ENCODE measurements at regions not wholly inside any gene's neighbourhood (a gene's known extent, or its start where the extent isn't known, plus 50 kb on each side); places are given as distances from the start of the nearest gene placed in this dataset.

DNA sequence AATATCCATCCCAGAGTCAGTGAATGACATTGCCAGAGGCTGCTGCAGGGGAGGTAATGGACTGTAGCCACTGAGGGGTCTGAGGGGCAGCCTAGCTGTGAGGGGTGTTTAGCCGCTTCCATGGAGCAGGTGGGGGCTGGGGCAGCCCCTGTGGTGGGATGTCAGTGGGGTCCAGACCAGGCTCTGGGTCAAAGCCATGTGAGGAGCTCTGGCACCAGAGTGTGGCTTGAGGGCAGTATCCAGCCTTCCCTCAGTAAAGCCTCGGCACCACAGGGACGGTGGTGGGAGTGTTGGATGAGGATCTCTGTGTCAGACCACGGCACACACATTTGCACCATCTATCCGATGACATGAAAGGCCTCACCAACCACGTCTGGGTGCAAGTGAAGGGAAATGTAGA, 85.0 kb downstream of the INHBB start:
- H3K4me3 ChIP-seq (ENCODE audit: low read depth, low read length): no peak overlapping the region
- DNase-seq (ENCODE audit: low read depth, low spot score): no peak
- TF ChIP-seq, protein P1, sequence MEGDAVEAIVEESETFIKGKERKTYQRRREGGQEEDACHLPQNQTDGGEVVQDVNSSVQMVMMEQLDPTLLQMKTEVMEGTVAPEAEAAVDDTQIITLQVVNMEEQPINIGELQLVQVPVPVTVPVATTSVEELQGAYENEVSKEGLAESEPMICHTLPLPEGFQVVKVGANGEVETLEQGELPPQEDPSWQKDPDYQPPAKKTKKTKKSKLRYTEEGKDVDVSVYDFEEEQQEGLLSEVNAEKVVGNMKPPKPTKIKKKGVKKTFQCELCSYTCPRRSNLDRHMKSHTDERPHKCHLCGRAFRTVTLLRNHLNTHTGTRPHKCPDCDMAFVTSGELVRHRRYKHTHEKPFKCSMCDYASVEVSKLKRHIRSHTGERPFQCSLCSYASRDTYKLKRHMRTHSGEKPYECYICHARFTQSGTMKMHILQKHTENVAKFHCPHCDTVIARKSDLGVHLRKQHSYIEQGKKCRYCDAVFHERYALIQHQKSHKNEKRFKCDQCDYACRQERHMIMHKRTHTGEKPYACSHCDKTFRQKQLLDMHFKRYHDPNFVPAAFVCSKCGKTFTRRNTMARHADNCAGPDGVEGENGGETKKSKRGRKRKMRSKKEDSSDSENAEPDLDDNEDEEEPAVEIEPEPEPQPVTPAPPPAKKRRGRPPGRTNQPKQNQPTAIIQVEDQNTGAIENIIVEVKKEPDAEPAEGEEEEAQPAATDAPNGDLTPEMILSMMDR (IDR thresholded peaks at IDR 0.05; ENCODE audit: low read depth, low read length): no peak
- in situ Hi-C loops (cut with HindIII; ENCODE audit: low sequenced_read_pairs): no loop called here

DNA sequence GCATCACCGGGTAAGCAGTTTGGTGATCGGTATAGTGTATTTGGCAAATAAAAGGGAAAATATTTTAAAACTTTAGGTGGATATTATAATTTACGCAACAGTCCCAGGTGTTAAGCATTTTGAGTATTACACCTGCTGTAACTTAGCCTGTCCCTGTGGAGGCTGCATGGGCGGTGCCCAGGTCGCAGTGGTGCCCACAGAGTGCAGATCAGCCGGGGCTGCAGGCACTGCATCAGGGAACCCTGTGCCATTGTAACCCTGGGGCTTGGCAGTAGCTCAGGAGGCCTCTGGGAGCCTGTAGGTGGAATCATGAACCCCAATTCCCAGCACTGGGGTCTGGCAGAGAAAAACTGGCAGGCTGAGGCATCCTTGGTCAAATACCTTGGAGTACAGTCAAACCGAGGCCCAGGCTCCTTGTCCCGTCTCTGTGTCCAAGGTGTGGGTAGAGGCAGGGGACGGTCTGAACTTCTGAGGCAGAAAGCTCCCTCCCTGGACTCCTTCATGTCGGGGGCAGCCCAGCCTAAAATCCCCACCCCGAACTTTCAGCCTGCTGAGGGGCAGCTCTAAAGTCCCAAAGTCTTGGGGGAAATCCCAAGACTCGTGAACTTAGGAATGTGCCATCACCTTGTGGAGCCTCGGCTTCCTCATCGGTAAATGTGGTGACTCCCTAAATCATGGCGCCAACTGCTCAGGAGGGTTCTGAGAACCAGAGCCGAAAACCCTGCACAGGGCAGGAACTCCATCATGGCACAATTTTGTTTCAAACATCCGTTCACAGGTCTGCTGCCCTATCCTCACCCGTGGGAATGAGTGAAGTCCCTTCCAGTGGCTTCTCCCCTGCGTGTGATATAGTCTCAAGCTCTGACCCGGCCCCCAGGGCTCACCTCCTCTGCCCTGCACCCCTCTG, 85.7 kb downstream of the INHBB start:
- H3K4me3 ChIP-seq (ENCODE audit: low read depth, low read length): no peak overlapping the region
- no peak for DNase-seq (ENCODE audit: low read depth, low spot score)
- in situ Hi-C loops (cut with HindIII; ENCODE audit: low sequenced_read_pairs): no loop called here
- TF ChIP-seq, protein P1 (IDR thresholded peaks at IDR 0.05; ENCODE audit: low read depth, low read length): no peak

DNA sequence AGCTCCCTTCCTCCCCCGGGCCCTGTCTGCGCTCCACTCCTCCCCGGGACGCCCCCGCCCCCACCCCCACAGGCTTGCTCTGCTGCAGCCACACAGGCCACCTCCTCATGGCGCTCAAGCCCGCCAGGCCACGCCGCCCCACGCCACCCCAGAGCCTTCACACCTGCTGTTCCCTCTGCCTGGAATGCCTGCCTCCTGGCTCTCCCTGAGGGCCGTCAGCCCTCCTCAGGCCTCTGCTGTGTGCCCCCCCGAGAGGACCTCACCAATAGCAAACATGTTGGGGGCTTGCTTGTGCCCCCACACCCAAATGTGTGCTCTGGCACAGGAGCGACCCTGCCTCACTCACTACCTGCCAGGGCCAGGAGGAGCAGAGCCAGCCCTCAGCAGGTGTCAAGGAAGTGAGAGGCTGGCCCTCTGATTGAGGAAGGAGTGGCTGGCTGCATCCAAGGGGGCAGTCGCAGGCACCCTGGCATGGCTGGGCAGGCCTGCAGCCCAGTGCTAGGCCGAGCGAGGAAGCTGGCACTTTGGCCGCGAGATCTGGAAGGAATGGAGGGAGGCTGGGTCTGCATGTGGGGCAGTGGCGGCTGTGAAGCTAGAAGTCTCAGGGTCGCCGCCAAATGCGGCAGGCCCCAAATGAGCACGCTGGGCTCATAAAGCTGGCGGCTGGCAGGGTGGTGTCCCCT, 86.5 kb downstream of the INHBB start:
- H3K4me3 ChIP-seq (ENCODE audit: low read depth, low read length): no peak overlapping the region
- in situ Hi-C loops (cut with HindIII; ENCODE audit: low sequenced_read_pairs): no loop called here
- DNase-seq (ENCODE audit: low read depth, low spot score): no peak
- TF ChIP-seq, protein P1 (IDR thresholded peaks at IDR 0.05; ENCODE audit: low read depth, low read length): no peak

DNA sequence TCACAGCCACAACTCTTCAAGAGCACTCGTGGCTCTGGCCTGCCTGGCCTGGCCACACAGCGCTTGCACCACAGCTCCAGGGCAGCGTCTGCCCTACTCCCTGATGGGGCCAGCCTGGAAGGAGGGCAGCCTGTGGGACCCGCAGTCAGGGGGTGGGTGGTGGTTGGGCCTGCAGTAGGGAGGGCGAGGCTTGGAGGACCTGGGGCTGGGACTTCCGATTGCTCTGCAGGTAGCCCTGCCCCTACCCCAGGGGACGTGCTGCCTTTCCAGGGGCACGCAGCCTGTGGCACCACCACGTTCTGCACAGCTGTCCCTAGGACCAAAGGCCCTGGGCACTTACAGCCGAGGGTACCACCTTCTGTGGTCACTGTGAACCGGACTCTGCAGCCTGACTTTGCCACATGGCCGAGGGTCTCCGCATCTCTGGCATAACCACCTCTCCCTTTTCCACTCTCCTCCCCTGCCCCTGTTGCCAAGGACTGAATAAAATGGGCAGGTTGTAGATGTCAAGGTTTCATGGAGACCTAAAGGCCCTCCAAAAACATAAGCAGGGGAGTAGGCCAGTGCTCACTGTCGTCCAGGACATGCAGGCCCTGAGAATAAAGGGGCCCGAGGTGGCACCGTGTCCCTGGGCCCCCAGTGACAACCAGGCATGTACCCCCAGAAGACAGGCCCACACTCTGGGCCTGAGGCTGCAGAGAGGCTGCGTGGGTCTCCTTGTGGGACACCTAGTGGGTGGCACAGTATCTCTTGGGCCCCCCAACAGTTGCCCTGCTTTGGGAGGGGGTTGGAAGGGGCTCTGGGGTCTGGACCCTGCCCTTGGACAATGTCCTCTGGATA, 87.3 kb downstream of the INHBB start:
- no peak overlapping the region for H3K4me3 ChIP-seq (ENCODE audit: low read depth, low read length)
- in situ Hi-C loops (cut with HindIII; ENCODE audit: low sequenced_read_pairs): no loop called here
- TF ChIP-seq, protein P1 (IDR thresholded peaks at IDR 0.05; ENCODE audit: low read depth, low read length): no peak
- DNase-seq (ENCODE audit: low read depth, low spot score): no peak

DNA sequence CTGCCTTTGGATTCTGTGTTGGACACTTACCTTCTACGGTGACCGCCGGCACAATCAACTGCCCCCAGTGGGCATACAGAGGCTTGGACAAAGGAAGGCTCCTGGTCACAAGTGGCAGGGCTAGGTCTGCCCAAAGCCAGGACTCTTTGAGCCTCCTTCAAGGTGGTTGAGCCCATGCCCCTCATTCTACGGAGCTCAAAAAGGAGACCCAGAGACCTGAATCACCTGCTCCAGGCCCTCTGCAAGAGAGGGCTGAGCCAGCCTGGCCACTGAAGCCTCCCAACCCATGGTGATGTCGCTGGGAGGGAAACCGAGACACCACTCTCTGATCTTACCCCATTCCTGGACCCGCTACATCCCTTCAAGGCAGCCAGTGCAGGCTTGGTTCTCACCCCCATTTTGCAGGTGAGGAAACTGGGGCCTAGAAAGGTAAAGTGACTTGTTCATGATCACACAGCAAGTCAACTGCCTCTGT, 87.9 kb downstream of the INHBB start:
- in situ Hi-C loops (cut with HindIII; ENCODE audit: low sequenced_read_pairs): no loop called here
- TF ChIP-seq, protein P1 (IDR thresholded peaks at IDR 0.05; ENCODE audit: low read depth, low read length): no peak
- H3K4me3 ChIP-seq (ENCODE audit: low read depth, low read length): no peak overlapping the region
- no peak for DNase-seq (ENCODE audit: low read depth, low spot score)

Measured in astrocyte of the spinal cord (primary cell).